GM23248 (cell line): ENCODE measurements at regions not wholly inside any gene's neighbourhood (a gene's known extent, or its start where the extent isn't known, plus 50 kb on each side); places are given as distances from the start of the nearest gene placed in this dataset.

ENCODE experiments used
- DNase-seq: peaks from one replicate; pipeline ENCODE4 v3.0.0-alpha.2; 2015
- H2AFZ ChIP-seq: fragments of 200-600 bp; sonication (generic); 2 replicates; pipeline ENCODE4 v1.6.1; 2016; ENCODE audit warnings: antibody characterized with exemption
- H3F3A ChIP-seq: fragments of 200-600 bp; sonication (generic); 2 replicates; pipeline ENCODE4 v1.6.1; 2016; ENCODE audit warnings: mild to moderate bottlenecking, antibody characterized with exemption, mixed run types; ENCODE audit not compliant: insufficient read depth
- H3K27ac ChIP-seq: fragments of 200-600 bp; sonication (generic); 2 replicates; pipeline ENCODE4 v1.5.1; 2016; ENCODE audit warnings: mild to moderate bottlenecking
- H3K27me3 ChIP-seq: fragments of 200-600 bp; sonication (generic); replicated peaks from 2 replicates; pipeline ENCODE4 v1.6.1; 2016; ENCODE audit warnings: mild to moderate bottlenecking; ENCODE audit not compliant: insufficient read depth
- H3K36me3 ChIP-seq: fragments of 200-600 bp; sonication (generic); 2 replicates; pipeline ENCODE4 v1.6.1; 2016; ENCODE audit warnings: low read depth, mild to moderate bottlenecking
- H3K4me1 ChIP-seq: fragments of 200-600 bp; sonication (generic); 2 replicates; pipeline ENCODE4 v1.6.1; 2016; ENCODE audit warnings: mild to moderate bottlenecking; ENCODE audit not compliant: insufficient read depth
- H3K4me2 ChIP-seq: fragments of 200-600 bp; sonication (generic); one replicate; pipeline ENCODE4 v1.6.1; 2016; ENCODE audit warnings: mild to moderate bottlenecking; ENCODE audit not compliant: unreplicated experiment
- H3K4me3 ChIP-seq: fragments of 200-600 bp; sonication (generic); 2 replicates; pipeline ENCODE4 v1.5.1; 2016; ENCODE audit warnings: mild to moderate bottlenecking
- H3K79me2 ChIP-seq: fragments of 200-600 bp; sonication (generic); 2 replicates; pipeline ENCODE4 v1.6.1; 2016; ENCODE audit warnings: mild to moderate bottlenecking; ENCODE audit not compliant: insufficient read depth
- H3K9ac ChIP-seq: fragments of 200-600 bp; sonication (generic); 2 replicates; pipeline ENCODE4 v1.6.1; 2016; ENCODE audit warnings: mild to moderate bottlenecking
- H3K9me2 ChIP-seq: fragments of 200-600 bp; sonication (generic); 2 replicates; pipeline ENCODE4 v1.6.1; 2016; ENCODE audit warnings: mixed run types, mild to moderate bottlenecking, moderate library complexity; ENCODE audit not compliant: insufficient read depth
- H3K9me3 ChIP-seq: fragments of 200-600 bp; sonication (generic); one replicate; pipeline ENCODE4 v1.6.1; 2017; ENCODE audit warnings: low read depth
- H4K20me1 ChIP-seq: fragments of 200-600 bp; sonication (generic); 2 replicates; pipeline ENCODE4 v1.6.0; 2016; ENCODE audit not compliant: insufficient read depth
- EZH2 ChIP-seq: fragments of 200-600 bp; sonication (generic); IDR thresholded peaks from 2 replicates; pipeline ENCODE4 v1.6.1; 2018; ENCODE audit warnings: antibody characterized with exemption, mild to moderate bottlenecking; ENCODE audit not compliant: insufficient read depth, poor library complexity, severe bottlenecking
- EZH2phosphoT487 ChIP-seq: fragments of 200-600 bp; sonication (generic); IDR thresholded peaks from 2 replicates; pipeline ENCODE4 v1.6.1; 2018; ENCODE audit warnings: antibody characterized with exemption, moderate library complexity, mild to moderate bottlenecking, low read depth; ENCODE audit not compliant: insufficient read depth
- WGBS, 2 experiments: methylation state at CpG; one replicate each; pipeline ENCODE4 v1.1.6; 2015 to 2017; ENCODE audit warnings: low lambda C conversion rate in 2 of 2, low coverage in 1 of 2; ENCODE audit errors: missing lambda C conversion rate in 2 of 2; 5-methylcytosine and 5-hydroxymethylcytosine counted together
- in situ Hi-C: fragments of 300-500 bp; cut with MboI; formaldehyde crosslinking; loops from 2 replicates; pipeline ENCODE4 v1.15.0; 2020

- WGBS, 2 experiments = 79 to 86% methylated on average over 4 of the region's 4 CpGs
- in situ Hi-C loops = no loop called here
- Histone ChIP-seq H3K36me3 (no peaks in the 10 kb centered on the region), H3K9me2 (no peaks in the 10 kb centered on the region), H3K4me1 (peaks cover 14% of the 10 kb centered on the region), H4K20me1 (no peaks in the 10 kb centered on the region), H3K4me3 (no peak overlapping the region), H2AFZ (no peak overlapping the region), H3K79me2 (no peaks in the 10 kb centered on the region), H3K4me2 (no peak overlapping the region), H3K27me3 (no peaks in the 10 kb centered on the region), H3K27ac (no peak overlapping the region), H3K9me3 (no peaks in the 10 kb centered on the region), H3F3A (peaks cover 17% of the 10 kb centered on the region; the same call in 1 of the 2 replicates), H3K9ac (no peak overlapping the region)
- no peak for DNase-seq
- TF ChIP-seq EZH2 (no peak), EZH2phosphoT487 (no peak)
These were observed 801.7 kb downstream of the DIPK2A start for GRCh38 chr3:144773350-144773749.

- no peaks in the 10 kb centered on the region for H3K79me2 ChIP-seq
- peaks cover 17% of the 10 kb centered on the region; the same call in 1 of the 2 replicates for H3F3A ChIP-seq
- no peak overlapping the region for H3K9ac ChIP-seq
- H3K9me2 ChIP-seq = no peaks in the 10 kb centered on the region
- no peaks in the 10 kb centered on the region for H3K27me3 ChIP-seq
- H3K9me3 ChIP-seq = no peaks in the 10 kb centered on the region
- H3K27ac ChIP-seq = no peak overlapping the region
- no peaks in the 10 kb centered on the region for H3K36me3 ChIP-seq
- H3K4me1 ChIP-seq = peaks cover 14% of the 10 kb centered on the region
- peak; percentile 76 for DNase-seq
- in situ Hi-C loops = no loop called here
- H2AFZ ChIP-seq = no peak overlapping the region
- no peak overlapping the region for H3K4me2 ChIP-seq
- WGBS, 2 experiments = 4 to 14% methylated on average over 5 of the region's 5 CpGs
- H4K20me1 ChIP-seq = no peaks in the 10 kb centered on the region
- H3K4me3 ChIP-seq = no peak overlapping the region
- no peak for TF ChIP-seq EZH2
- TF ChIP-seq EZH2phosphoT487 = no peak
These were observed 803.3 kb downstream of the DIPK2A start for GRCh38 chr3:144774897-144775296.

GRCh38 chr3:144775551-144775950 lies 803.9 kb downstream of the DIPK2A start:
- DNase-seq = no peak
- Histone ChIP-seq H3K9me2 (no peaks in the 10 kb centered on the region), H3K9ac (no peak overlapping the region), H3K4me3 (no peak overlapping the region), H2AFZ (no peak overlapping the region), H3K79me2 (no peaks in the 10 kb centered on the region), H3K9me3 (no peaks in the 10 kb centered on the region), H3K4me2 (no peak overlapping the region), H3K4me1 (peaks cover 14% of the 10 kb centered on the region), H3K36me3 (no peaks in the 10 kb centered on the region), H3K27ac (no peak overlapping the region), H3F3A (peaks cover 17% of the 10 kb centered on the region; the same call in 1 of the 2 replicates), H3K27me3 (no peaks in the 10 kb centered on the region), H4K20me1 (no peaks in the 10 kb centered on the region)
- in situ Hi-C loops = no loop called here
- TF ChIP-seq EZH2phosphoT487 (no peak), EZH2 (no peak)

GRCh38 chr3:144777906-144778305 lies 806.3 kb downstream of the DIPK2A start:
- Histone ChIP-seq H3K9me3 (no peaks in the 10 kb centered on the region), H3K36me3 (no peaks in the 10 kb centered on the region), H3K4me2 (no peak overlapping the region), H3K27me3 (no peaks in the 10 kb centered on the region), H3K4me1 (no peaks in the 10 kb centered on the region), H2AFZ (no peak overlapping the region), H3F3A (no peaks in the 10 kb centered on the region), H3K9ac (no peak overlapping the region), H4K20me1 (no peaks in the 10 kb centered on the region), H3K79me2 (no peaks in the 10 kb centered on the region), H3K27ac (no peak overlapping the region), H3K9me2 (no peaks in the 10 kb centered on the region), H3K4me3 (no peak overlapping the region)
- no peak for DNase-seq
- WGBS, 2 experiments = 43 to 49% methylated on average over 2 of the region's 2 CpGs
- in situ Hi-C loops = no loop called here
- TF ChIP-seq EZH2phosphoT487 (no peak), EZH2 (no peak)

GRCh38 chr3:144791034-144791433 lies 819.4 kb downstream of the DIPK2A start:
- TF ChIP-seq EZH2 = no peak
- no peak overlapping the region for H3K4me2 ChIP-seq

More at GRCh38 chr3:144791034-144791433, 819.4 kb downstream of the DIPK2A start:
- no peak for DNase-seq
- H3F3A ChIP-seq = no peaks in the 10 kb centered on the region
- H3K9ac ChIP-seq = no peak overlapping the region
- WGBS, 2 experiments = 63 to 66% methylated on average over 10 of the region's 10 CpGs
- no peaks in the 10 kb centered on the region for H3K36me3 ChIP-seq
- H3K27me3 ChIP-seq = no peaks in the 10 kb centered on the region
- no peaks in the 10 kb centered on the region for H3K79me2 ChIP-seq
- no peaks in the 10 kb centered on the region for H3K4me1 ChIP-seq
- H3K4me3 ChIP-seq = no peak overlapping the region
- in situ Hi-C loops = no loop called here
- no peaks in the 10 kb centered on the region for H3K9me3 ChIP-seq
- H4K20me1 ChIP-seq = no peaks in the 10 kb centered on the region
- H3K9me2 ChIP-seq = no peaks in the 10 kb centered on the region
- H2AFZ ChIP-seq = no peak overlapping the region
- H3K27ac ChIP-seq = no peak overlapping the region
